IPS-NIHi7 (cell line): ENCODE measurements at regions not wholly inside any gene's neighbourhood (a gene's known extent, or its start where the extent isn't known, plus 50 kb on each side); places are given as distances from the start of the nearest gene placed in this dataset.
"Not testable (repeated sequence)": the region's sequence is repeated elsewhere in the genome, so short reads cannot be mapped to it uniquely, and the experiment has no call there.

ENCODE experiments used
- DNase-seq: peaks from one replicate; pipeline ENCODE4 v3.0.0; 2012; ENCODE audit warnings: mixed read lengths; ENCODE audit errors: extremely low spot score

GRCh38 chr4:154164931-154165839, 326.4 kb downstream of the DCHS2 start:
- DNase-seq: no peak

DNA sequence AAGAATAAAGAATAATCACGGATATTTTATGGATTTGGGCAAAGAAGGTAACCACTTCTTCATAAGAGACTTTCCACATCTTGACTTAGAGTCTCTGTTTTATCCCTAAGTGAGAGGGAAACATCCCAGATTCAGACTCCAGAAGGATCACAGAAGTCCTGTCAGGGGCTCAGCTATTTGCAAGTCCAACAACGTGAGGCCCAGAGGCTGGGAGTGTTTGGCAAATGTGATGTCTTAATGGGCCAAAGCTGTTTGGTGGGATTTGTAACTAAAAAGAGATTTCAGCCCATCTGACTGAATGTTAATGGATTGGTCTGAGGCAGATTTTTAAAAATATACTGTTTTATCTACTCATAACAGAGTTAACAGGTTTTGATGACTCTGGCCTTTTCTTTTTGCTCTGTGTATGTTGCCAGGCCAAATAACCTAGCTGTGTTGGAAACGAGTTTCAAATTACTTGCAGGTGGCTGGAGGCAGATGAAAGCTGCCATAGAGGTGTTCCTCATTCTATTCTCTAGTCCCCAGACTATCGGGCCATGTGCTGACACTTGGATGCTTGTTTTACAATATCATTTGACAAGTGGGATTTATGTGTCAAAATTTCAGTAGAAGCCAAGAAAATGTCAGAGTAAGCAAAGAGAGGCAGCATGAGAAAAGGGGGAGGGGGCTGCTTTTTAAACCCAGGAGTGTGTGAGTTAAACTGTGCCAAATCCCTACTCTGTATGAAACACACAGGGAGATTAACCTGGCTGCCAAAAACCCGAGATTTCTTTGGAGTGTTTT, 330.9 kb downstream of the DCHS2 start:
- no peak for DNase-seq

DNA sequence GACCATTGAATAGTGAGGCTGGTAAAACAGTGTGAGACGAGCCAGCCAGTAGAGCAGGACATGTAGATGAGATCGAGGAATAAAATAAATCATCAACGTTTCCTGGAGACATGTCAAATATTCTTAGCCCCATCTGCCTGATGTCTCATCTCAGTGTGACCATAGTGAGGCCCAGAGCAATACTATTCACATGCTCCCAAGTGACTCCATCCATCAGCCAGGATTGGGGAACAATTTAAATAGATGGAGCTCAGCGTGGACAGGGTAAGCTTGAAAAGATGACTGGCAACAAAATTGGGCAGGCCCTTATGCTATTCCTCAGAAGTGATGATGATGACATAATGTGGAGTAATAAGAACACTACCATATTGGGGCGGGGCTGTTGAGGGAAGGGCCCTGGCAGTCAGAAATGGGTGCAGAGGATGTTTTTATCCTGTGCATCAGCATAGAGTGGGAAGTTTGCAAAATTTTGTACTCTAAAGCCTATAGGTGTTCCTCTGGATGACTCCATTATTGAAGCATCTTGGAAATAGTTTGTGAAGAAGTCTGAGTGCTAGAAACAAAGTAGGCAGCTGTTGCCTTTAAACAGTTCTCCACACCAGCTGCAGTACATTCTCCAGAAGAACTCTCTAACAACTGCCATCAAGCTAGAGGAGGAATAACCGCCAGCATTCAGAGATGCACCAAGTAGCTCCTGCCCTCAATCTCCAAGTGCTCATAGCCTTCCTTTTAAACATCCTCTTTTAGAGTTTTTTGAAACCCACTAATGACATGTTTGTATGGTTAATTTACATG, 333.0 kb downstream of the DCHS2 start:
- no peak for DNase-seq

- no peak for DNase-seq
Observed at GRCh38 chr4:154152546-154152945, 339.1 kb downstream of the DCHS2 start.

GRCh38 chr4:154149236-154149635, 342.4 kb downstream of the DCHS2 start:
- not testable (repeated sequence) for DNase-seq

DNA sequence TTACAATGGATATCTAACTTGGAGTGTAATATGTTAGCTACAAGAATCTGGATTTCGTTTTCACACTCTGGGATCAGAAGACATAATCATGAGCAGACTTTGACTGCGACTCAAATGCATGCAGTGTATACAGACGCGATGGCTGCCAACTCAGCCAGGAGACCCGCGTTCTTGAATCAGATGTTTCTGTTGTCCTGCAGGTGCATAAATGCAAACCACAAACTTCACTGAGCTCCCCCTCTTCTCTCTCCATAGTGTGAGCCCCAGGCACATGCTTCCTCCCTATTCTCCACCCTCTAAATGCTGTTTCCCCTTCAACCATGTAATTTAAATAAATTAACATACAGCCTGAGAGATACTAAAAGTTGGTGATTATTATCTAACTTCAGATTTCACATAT, 347.9 kb downstream of the DCHS2 start:
- no peak for DNase-seq

DNA sequence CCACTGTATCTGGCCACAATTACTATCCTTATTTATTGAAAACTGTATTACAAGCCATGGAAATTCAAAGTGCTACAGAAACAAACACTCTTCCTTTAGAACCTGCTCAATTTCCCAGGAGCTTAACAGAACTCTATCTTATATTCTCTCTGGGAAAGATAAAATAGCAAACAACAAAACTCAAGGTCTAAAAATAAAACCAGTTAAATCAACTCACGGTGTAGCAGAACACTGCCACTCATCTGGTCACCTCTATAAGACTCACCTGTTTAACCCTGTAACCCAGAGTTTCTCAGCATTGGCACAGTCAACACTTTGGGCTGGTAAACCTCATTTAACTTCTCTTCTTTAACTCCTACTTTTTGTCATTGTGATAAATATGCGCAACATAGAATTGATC, 348.9 kb downstream of the DCHS2 start:
- DNase-seq: no peak

GRCh38 chr4:154140869-154141268, 350.7 kb downstream of the DCHS2 start:
- no peak for DNase-seq

GRCh38 chr4:154137320-154137905, 348.5 kb upstream of the SFRP2 start:
- peak; percentile 44 for DNase-seq

DNA sequence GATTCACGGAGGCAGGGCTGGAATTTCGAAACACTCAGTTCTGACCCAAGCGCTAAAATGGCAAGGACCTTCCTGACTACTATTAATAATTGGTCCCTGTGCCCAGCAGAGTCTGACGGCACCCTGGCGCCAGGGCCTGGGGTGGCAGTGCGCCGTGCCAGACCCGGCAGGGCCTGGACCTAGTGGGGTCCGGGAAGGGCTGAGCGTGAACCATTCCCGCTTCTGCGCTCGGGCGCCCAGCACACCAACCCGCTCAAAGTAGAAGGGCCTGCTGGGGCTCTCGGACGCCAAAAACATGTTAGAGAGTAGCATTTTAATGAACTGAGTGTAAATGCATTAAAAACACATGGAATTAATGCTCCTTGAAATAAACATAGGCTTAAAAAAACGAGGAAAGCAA, 346.7 kb upstream of the SFRP2 start:
- DNase-seq: no peak

- no peak for DNase-seq
Observed at GRCh38 chr4:154132406-154132805, 343.5 kb upstream of the SFRP2 start.

- DNase-seq: no peak
Observed at GRCh38 chr4:154126276-154126675, 337.4 kb upstream of the SFRP2 start.

GRCh38 chr4:154125340-154125739, 336.5 kb upstream of the SFRP2 start:
- DNase-seq: no peak

DNA sequence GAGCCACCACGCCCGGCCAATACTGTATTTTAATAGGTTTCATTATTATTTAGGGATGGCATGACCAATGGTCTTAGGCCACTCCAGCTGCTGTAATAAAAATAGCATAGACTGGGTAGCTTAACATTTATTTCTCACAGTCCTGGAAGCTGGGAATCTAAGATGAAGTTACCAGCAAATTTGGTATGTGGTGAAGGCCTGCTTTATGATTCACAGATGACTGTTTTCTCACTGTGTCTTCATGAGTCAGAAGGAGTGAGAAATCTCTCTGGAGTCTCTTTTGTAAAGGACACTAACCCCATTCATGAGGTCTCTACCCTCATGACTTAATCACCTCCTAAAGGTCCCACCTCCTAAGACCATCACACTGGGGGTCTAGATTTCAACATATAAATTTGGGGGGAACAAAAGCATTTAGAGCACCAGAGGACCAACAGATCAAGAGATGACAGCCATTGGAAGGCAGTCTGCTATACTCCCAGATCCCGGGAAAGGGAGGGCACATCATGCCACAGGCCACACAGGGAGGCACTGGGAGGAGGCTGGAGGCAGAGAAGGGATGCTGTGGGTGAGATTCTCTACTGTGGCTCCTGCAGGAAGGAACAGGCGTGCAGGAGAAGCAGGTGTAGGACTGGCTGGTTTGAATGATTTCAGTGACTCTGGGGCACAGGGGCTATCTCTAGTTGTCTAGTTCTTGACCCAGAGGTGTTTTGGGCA, 335.8 kb upstream of the SFRP2 start:
- DNase-seq: no peak

DNA sequence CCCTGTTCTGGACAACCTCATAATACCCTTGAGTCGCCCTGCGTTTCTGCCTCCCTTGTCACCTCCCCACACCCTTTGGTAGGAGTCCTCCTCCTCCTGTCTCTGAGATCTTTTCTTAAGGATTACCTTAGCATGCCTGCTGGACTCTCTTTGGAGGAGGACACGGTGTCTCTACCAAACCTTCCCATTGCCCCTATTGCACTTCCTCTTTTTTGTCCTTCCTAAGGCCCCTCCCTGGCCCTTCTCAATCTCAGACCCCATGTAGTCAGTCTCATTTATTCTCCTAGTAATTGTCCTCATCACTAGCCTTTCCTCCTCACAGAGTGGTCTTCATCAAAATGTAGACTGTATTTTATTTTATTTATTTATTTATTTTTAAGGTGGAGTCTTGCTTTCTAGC, 335.0 kb upstream of the SFRP2 start:
- no peak for DNase-seq

DNA sequence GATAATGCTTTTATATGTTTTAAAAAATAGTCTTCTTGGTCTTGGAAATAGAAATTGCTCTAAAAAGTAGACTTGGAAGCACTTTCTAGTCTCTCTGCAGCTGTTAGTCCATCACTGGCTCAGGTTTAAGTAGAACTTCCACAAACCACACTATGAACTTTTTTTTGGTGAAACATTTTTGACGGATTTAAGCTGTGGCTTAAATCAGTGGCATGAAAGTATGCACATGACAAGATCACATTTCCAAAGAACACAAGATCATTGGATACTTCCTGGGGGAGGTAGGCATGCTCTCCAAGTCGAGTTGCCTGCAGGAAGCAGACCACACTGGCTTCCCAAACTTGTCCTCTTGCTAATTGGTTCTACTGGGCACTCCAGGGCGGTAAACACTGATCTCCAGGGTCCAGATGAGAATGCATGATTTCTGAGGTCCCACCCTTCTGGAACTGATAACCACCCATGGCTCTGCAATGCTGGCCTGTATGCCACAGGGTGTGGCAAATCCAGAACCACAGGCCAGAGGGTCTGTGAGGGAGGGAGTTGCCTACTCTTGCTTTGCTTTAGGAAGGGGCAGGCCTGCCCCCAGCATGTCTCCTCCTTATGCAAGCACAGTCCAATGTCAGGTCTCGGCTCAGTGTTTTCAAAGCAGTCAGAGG, 331.9 kb upstream of the SFRP2 start:
- no peak for DNase-seq

GRCh38 chr4:154120006-154120676, 331.3 kb upstream of the SFRP2 start:
- DNase-seq: no peak

GRCh38 chr4:154119317-154119716, 330.4 kb upstream of the SFRP2 start:
- DNase-seq: no peak

- DNase-seq: not testable (repeated sequence)
Observed at GRCh38 chr4:154117726-154118125, 328.8 kb upstream of the SFRP2 start.

GRCh38 chr4:154107337-154107736, 318.5 kb upstream of the SFRP2 start:
- DNase-seq: no peak
